Stomach (tissue), 4 donors: ENCODE measurements at regions not wholly inside any gene's neighbourhood (a gene's known extent, or its start where the extent isn't known, plus 50 kb on each side); places are given as distances from the start of the nearest gene placed in this dataset.

Source experiments
- CTCF ChIP-seq, 7 experiments: fragments of 450-650 bp in 4 of 7; fragments of 200-600 bp in 3 of 7; sonication (generic) in 3 of 7; IDR thresholded peaks; one replicate each; pipeline ENCODE4 v1.5.1; 2016 to 2019; ENCODE audit warnings: antibody characterized with exemption in 7 of 7, control low read depth in 2 of 7, mild to moderate bottlenecking in 1 of 7
- EP300 ChIP-seq: sonication (generic); formaldehyde crosslinking; IDR thresholded peaks from one replicate; pipeline ENCODE4 v1.6.1; 2017; ENCODE audit warnings: antibody characterized with exemption
- POLR2A ChIP-seq, 4 donors: fragments of 450-650 bp; IDR thresholded peaks; one replicate each; pipeline ENCODE4 v1.6.1; 2016; ENCODE audit warnings: antibody characterized with exemption in 4 of 4, control low read depth in 2 of 4, mild to moderate bottlenecking in 1 of 4, moderate library complexity in 1 of 4
- POLR2AphosphoS5 ChIP-seq, 3 donors: sonication (generic); formaldehyde crosslinking; IDR thresholded peaks; one replicate each; pipeline ENCODE4 v1.6.1; 2016; ENCODE audit warnings: antibody characterized with exemption in 3 of 3

- TF ChIP-seq CTCF (IDR thresholded peaks at IDR 0.05) (no peak), POLR2A (IDR thresholded peaks at IDR 0.05) (no peak), EP300 (no peak), POLR2AphosphoS5 (IDR thresholded peaks at IDR 0.05) (no peak)
These were observed 956.7 kb upstream of the SEL1L start for GRCh38 chr14:82490397-82490796.
